SU-DHL-6 (cell line): ENCODE measurements at regions not wholly inside any gene's neighbourhood (a gene's known extent, or its start where the extent isn't known, plus 50 kb on each side); places are given as distances from the start of the nearest gene placed in this dataset.

Source experiments
- H2AFZ ChIP-seq: fragments of 200-600 bp; sonication (generic); 2 replicates; pipeline ENCODE4 v1.6.1; 2014; ENCODE audit warnings: low read depth, mild to moderate bottlenecking, moderate library complexity, mixed read lengths, antibody characterized with exemption, low read length; ENCODE audit not compliant: severe bottlenecking
- H3F3A ChIP-seq: fragments of 200-600 bp; shearing (Covaris generic); 2 replicates; pipeline ENCODE4 v1.6.0; 2016; ENCODE audit warnings: antibody characterized with exemption, mild to moderate bottlenecking; ENCODE audit not compliant: insufficient read depth
- H3K27ac ChIP-seq: fragments of 200-600 bp; sonication (generic); 2 replicates; pipeline ENCODE4 v1.5.1; 2016; ENCODE audit warnings: low read depth, mild to moderate bottlenecking, low read length, moderate library complexity, mixed read lengths
- H3K27me3 ChIP-seq: fragments of 200-600 bp; sonication (generic), shearing (Covaris generic); 2 replicates; pipeline ENCODE4 v1.6.0; 2014; ENCODE audit warnings: mild to moderate bottlenecking, low read length
- H3K36me3 ChIP-seq: fragments of 200-600 bp; sonication (generic); 2 replicates; pipeline ENCODE4 v1.6.1; 2014; ENCODE audit warnings: mild to moderate bottlenecking, low read length, mixed read lengths
- H3K4me2 ChIP-seq: fragments of 300-600, 200-600 bp; shearing (Covaris generic), sonication (generic); 2 replicates; pipeline ENCODE4 v1.6.0; 2014; ENCODE audit warnings: low read length, low read depth, mild to moderate bottlenecking; ENCODE audit not compliant: poor library complexity, severe bottlenecking
- H3K4me3 ChIP-seq: fragments of 200-600 bp; sonication (generic); 2 replicates; pipeline ENCODE4 v1.5.1; 2014; ENCODE audit warnings: antibody characterized with exemption, low read length, mild to moderate bottlenecking, mixed read lengths; ENCODE audit not compliant: insufficient read depth, poor library complexity, severe bottlenecking
- H3K79me2 ChIP-seq: fragments of 200-600 bp; sonication (generic); 2 replicates; pipeline ENCODE4 v1.6.1; 2014; ENCODE audit warnings: mild to moderate bottlenecking, low read length, moderate library complexity; ENCODE audit not compliant: insufficient read depth
- H3K9ac ChIP-seq: fragments of 200-600 bp; sonication (generic); 2 replicates; pipeline ENCODE4 v1.7.0; 2014; ENCODE audit warnings: mild to moderate bottlenecking, low read length
- H3K9me2 ChIP-seq: fragments of 200-600 bp; sonication (generic); replicated peaks from 2 replicates; pipeline ENCODE4 v1.6.1; 2014; ENCODE audit warnings: low read length; ENCODE audit not compliant: insufficient read depth
- H3K9me3 ChIP-seq: fragments of 200-600 bp; sonication (generic); 2 replicates; pipeline ENCODE4 v1.6.1; 2014; ENCODE audit warnings: low read length, mixed read lengths; ENCODE audit not compliant: insufficient read depth
- H4K20me1 ChIP-seq: fragments of 200-600 bp; sonication (generic); 2 replicates; pipeline ENCODE4 v1.6.1; 2014; ENCODE audit warnings: low read depth, mild to moderate bottlenecking, antibody characterized with exemption, low read length, moderate library complexity, mixed read lengths
- EZH2phosphoT487 ChIP-seq: fragments of 200-600 bp; sonication (generic), shearing (Covaris generic); conservative IDR thresholded peaks from 2 replicates; pipeline ENCODE4 v1.6.1; 2018; ENCODE audit warnings: mild to moderate bottlenecking, antibody characterized with exemption, low read length, moderate library complexity, mixed read lengths
- TF ChIP-seq, protein P1 (sequence below): fragments of 200-600 bp; sonication (generic); IDR thresholded peaks from one replicate; pipeline ENCODE4 v1.5.1; 2017; ENCODE audit warnings: antibody characterized with exemption, mild to moderate bottlenecking, low read length, moderate library complexity; ENCODE audit not compliant: insufficient read depth, poor library complexity, severe bottlenecking

DNA sequence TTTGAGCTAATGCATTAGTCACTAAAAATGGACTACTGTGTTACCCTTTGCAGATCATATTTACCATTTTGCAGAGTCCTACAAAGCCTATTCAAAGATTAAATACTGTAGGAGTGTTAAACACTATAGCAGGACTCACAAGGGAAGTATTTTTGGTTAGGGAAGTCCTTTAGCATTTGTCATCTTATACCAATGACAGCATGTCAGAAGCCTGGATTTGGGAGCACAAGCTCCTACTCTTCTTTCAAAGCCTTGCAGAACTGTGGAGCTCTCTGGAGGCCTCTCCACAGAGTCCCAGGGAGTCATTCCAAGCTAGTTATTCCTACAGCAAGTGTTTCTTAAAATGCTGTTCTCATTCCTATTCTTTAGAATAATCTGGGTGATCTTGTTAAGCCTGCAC, 288.8 kb downstream of the PIK3R1 start:
- Histone ChIP-seq H3K27me3 (no peaks in the 10 kb centered on the region), H3K36me3 (no peaks in the 10 kb centered on the region), H3K79me2 (no peaks in the 10 kb centered on the region), H3K9me2 (no peaks in the 10 kb centered on the region), H3K9ac (no peak overlapping the region), H3F3A (no peaks in the 10 kb centered on the region), H3K27ac (no peak overlapping the region), H3K4me2 (no peak overlapping the region), H4K20me1 (no peaks in the 10 kb centered on the region), H3K4me3 (no peak overlapping the region), H2AFZ (no peak overlapping the region), H3K9me3 (no peaks in the 10 kb centered on the region)
- TF ChIP-seq EZH2phosphoT487, result no peak
- TF ChIP-seq, protein P1, sequence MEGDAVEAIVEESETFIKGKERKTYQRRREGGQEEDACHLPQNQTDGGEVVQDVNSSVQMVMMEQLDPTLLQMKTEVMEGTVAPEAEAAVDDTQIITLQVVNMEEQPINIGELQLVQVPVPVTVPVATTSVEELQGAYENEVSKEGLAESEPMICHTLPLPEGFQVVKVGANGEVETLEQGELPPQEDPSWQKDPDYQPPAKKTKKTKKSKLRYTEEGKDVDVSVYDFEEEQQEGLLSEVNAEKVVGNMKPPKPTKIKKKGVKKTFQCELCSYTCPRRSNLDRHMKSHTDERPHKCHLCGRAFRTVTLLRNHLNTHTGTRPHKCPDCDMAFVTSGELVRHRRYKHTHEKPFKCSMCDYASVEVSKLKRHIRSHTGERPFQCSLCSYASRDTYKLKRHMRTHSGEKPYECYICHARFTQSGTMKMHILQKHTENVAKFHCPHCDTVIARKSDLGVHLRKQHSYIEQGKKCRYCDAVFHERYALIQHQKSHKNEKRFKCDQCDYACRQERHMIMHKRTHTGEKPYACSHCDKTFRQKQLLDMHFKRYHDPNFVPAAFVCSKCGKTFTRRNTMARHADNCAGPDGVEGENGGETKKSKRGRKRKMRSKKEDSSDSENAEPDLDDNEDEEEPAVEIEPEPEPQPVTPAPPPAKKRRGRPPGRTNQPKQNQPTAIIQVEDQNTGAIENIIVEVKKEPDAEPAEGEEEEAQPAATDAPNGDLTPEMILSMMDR, result no peak

DNA sequence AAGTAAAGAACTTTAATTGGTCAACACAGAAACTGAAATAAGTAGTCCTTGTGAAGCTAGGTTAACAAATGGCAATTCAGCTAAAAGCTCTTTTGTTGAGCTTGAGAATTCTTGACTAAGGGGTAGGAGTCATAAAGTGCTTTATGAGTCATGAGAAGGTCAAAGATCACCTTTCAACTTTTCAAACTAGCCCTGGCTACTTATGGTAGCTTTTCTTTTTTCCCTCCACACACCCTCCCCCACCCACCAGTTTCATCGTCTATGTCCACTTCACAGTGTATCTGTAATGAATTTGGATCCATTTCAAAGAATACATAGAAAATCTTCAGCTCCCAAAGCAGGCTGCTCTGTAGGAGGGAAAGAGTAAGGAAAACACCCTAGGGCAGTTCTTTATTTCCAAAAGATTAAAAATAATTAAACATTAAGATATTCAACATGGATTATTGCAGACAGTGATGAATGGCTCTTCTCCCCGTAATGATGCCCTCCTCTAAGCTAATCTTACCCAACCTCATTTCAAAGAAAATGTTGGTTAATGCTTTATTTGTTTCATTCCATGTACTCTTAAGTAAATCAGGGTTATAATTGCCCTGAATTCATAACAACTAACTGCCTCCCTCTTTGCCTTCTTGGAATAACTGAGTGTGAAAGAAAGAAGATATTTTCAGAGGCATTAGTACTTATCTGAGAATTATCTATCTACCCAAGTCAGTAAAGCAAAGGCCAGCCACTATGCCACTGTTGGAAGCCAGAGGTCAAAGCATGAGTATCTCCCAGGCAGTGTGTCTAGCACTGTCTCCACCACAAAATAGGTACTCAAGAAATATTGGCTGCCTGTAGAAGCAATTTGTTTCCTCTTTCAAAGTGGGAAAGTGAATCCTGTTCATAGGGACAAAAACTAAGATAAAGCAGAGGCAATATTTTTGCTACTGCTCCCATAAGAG, 290.6 kb downstream of the PIK3R1 start:
- Histone ChIP-seq H3K36me3 (no peaks in the 10 kb centered on the region), H3K4me3 (no peak overlapping the region), H3F3A (no peaks in the 10 kb centered on the region), H3K9ac (no peak overlapping the region), H3K79me2 (no peaks in the 10 kb centered on the region), H3K27me3 (no peaks in the 10 kb centered on the region), H2AFZ (no peak overlapping the region), H3K4me2 (no peak overlapping the region), H4K20me1 (no peaks in the 10 kb centered on the region), H3K9me3 (no peaks in the 10 kb centered on the region), H3K27ac (no peak overlapping the region), H3K9me2 (no peaks in the 10 kb centered on the region)
- TF ChIP-seq EZH2phosphoT487, result no peak
- TF ChIP-seq, protein P1, result no peak

DNA sequence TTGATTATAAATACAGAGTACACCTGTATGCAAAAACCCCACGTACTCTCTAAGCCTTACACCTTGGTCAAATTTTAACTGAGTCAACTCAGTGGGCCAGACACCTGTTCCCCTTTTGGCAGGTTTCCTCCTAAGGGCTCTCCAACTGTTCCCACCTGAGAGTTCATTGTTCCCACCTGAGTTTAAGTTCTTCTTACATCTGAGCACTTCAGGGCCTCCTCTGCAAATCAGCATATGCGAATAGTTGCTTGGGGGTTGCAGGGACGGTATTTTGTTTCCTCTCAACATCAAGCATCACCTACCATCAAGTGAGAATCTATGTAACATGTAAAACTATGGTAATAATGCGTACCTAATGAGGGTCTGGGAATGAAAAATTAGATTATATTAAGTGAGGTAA, 300.0 kb downstream of the PIK3R1 start:
- Histone ChIP-seq H4K20me1 (no peaks in the 10 kb centered on the region), H3K27ac (no peak overlapping the region), H3K9me2 (no peaks in the 10 kb centered on the region), H3K4me3 (no peak overlapping the region), H3K4me2 (no peak overlapping the region), H3K9me3 (no peaks in the 10 kb centered on the region), H3F3A (no peaks in the 10 kb centered on the region), H3K36me3 (no peaks in the 10 kb centered on the region), H2AFZ (no peak overlapping the region), H3K79me2 (no peaks in the 10 kb centered on the region), H3K9ac (no peak overlapping the region), H3K27me3 (no peaks in the 10 kb centered on the region)
- TF ChIP-seq EZH2phosphoT487, result no peak
- TF ChIP-seq, protein P1, result no peak
